DMS79 (cell line): ENCODE measurements at regions not wholly inside any gene's neighbourhood (a gene's known extent, or its start where the extent isn't known, plus 50 kb on each side); places are given as distances from the start of the nearest gene placed in this dataset.

Experiments used
- DNase-seq: peaks from one replicate; lab custom pipeline; 2025; lab: John Stamatoyannopoulos, UW

GRCh38 chr12:61896436-61896835 lies 363.8 kb upstream of the USP15 start:
- DNase-seq, result no peak

GRCh38 chr12:61902403-61902802 lies 357.8 kb upstream of the USP15 start:
- no peak for DNase-seq

GRCh38 chr12:61911113-61911512 lies 349.1 kb upstream of the USP15 start:
- no peak for DNase-seq

- no peak for DNase-seq
Measured at GRCh38 chr12:61915420-61915819, 344.8 kb upstream of the USP15 start.

- no peak for DNase-seq
Measured at GRCh38 chr12:61916831-61917230, 343.4 kb upstream of the USP15 start.

GRCh38 chr12:61919686-61920085 lies 340.5 kb upstream of the USP15 start:
- no peak for DNase-seq

- DNase-seq, result no peak
Measured at GRCh38 chr12:61920230-61920629, 340.0 kb upstream of the USP15 start.

GRCh38 chr12:61923152-61923551 lies 337.1 kb upstream of the USP15 start:
- no peak for DNase-seq

GRCh38 chr12:61934564-61934963 lies 325.6 kb upstream of the USP15 start:
- no peak for DNase-seq

GRCh38 chr12:61939977-61940376 lies 320.2 kb upstream of the USP15 start:
- DNase-seq, result no peak

GRCh38 chr12:61956545-61956944 lies 303.7 kb upstream of the USP15 start:
- no peak for DNase-seq

- DNase-seq, result no peak
Measured at GRCh38 chr12:61974461-61974860, 285.7 kb upstream of the USP15 start.

GRCh38 chr12:61985830-61986229 lies 274.4 kb upstream of the USP15 start:
- no peak for DNase-seq

- DNase-seq, result no peak
Measured at GRCh38 chr12:61987173-61987572, 273.0 kb upstream of the USP15 start.

- DNase-seq, result no peak
Measured at GRCh38 chr12:61991661-61992060, 268.5 kb upstream of the USP15 start.

GRCh38 chr12:61993734-61994345 lies 266.4 kb upstream of the USP15 start:
- DNase-seq, result no peak

- no peak for DNase-seq
Measured at GRCh38 chr12:61996717-61997116, 263.5 kb upstream of the USP15 start.

GRCh38 chr12:61998791-61999190 lies 261.4 kb upstream of the USP15 start:
- no peak for DNase-seq

- DNase-seq, result no peak
Measured at GRCh38 chr12:61999311-61999710, 260.9 kb upstream of the USP15 start.

- no peak for DNase-seq
Measured at GRCh38 chr12:62001424-62001823, 258.8 kb upstream of the USP15 start.

- DNase-seq, result no peak
Measured at GRCh38 chr12:62003226-62003625, 257.0 kb upstream of the USP15 start.

GRCh38 chr12:62003701-62004100 lies 256.5 kb upstream of the USP15 start:
- no peak for DNase-seq

GRCh38 chr12:62005615-62006014 lies 254.6 kb upstream of the USP15 start:
- no peak for DNase-seq

- no peak for DNase-seq
Measured at GRCh38 chr12:62006076-62006732, 254.0 kb upstream of the USP15 start.
